MM.1S (cell line): ENCODE measurements at regions not wholly inside any gene's neighbourhood (a gene's known extent, or its start where the extent isn't known, plus 50 kb on each side); places are given as distances from the start of the nearest gene placed in this dataset.

Source experiments
- DNase-seq: peaks from one replicate; pipeline ENCODE4 v3.0.0-alpha.2; 2015
- H2AFZ ChIP-seq: fragments of 300-600 bp; sonication (generic); 2 replicates; pipeline ENCODE4 v1.6.0; 2016; ENCODE audit warnings: antibody characterized with exemption, low read length
- H3F3A ChIP-seq: fragments of 300-600 bp; sonication (generic); 2 replicates; pipeline ENCODE4 v1.6.1; 2016; ENCODE audit warnings: mild to moderate bottlenecking, antibody characterized with exemption, low read length, moderate library complexity, mixed read lengths; ENCODE audit not compliant: insufficient read depth
- H3K27ac ChIP-seq: fragments of 300-600 bp; sonication (generic); 2 replicates; pipeline ENCODE4 v1.5.1; 2016; ENCODE audit warnings: mild to moderate bottlenecking, low read length
- H3K27me3 ChIP-seq: fragments of 300-600 bp; sonication (generic); replicated peaks from 2 replicates; pipeline ENCODE4 v1.6.0; 2016; ENCODE audit warnings: low read length; ENCODE audit not compliant: insufficient read depth
- H3K36me3 ChIP-seq: fragments of 300-600 bp; sonication (generic); replicated peaks from 2 replicates; pipeline ENCODE4 v1.6.1; 2016; ENCODE audit warnings: mild to moderate bottlenecking, low read length, mixed read lengths; ENCODE audit not compliant: insufficient read depth
- H3K4me1 ChIP-seq: fragments of 300-600 bp; sonication (generic); 2 replicates; pipeline ENCODE4 v1.6.1; 2016; ENCODE audit warnings: low read length, mixed read lengths
- H3K4me2 ChIP-seq: fragments of 300-600 bp; sonication (generic); 2 replicates; pipeline ENCODE4 v1.6.0; 2016; ENCODE audit warnings: low read depth, low read length
- H3K4me3 ChIP-seq: fragments of 300-600 bp; sonication (generic); 2 replicates; pipeline ENCODE4 v1.5.1; 2016; ENCODE audit warnings: low read length, mixed read lengths
- H3K79me2 ChIP-seq: fragments of 300-600 bp; sonication (generic); 2 replicates; pipeline ENCODE4 v1.6.1; 2016; ENCODE audit warnings: mixed run types, low read length, mixed read lengths
- H3K9ac ChIP-seq: fragments of 300-600 bp; sonication (generic); 2 replicates; pipeline ENCODE4 v1.6.1; 2016; ENCODE audit warnings: low read length, mixed read lengths
- H3K9me2 ChIP-seq: fragments of 300-600 bp; sonication (generic); replicated peaks from 2 replicates; pipeline ENCODE4 v1.6.1; 2016; ENCODE audit warnings: mild to moderate bottlenecking, low read length, mixed read lengths; ENCODE audit not compliant: insufficient read depth
- H3K9me3 ChIP-seq: fragments of 300-600 bp; sonication (generic); replicated peaks from 2 replicates; pipeline ENCODE4 v1.6.1; 2016; ENCODE audit warnings: mild to moderate bottlenecking, low read length, mixed read lengths; ENCODE audit not compliant: insufficient read depth
- H4K20me1 ChIP-seq: fragments of 300-600 bp; sonication (generic); 2 replicates; pipeline ENCODE4 v1.6.1; 2016; ENCODE audit warnings: mild to moderate bottlenecking, low read length, moderate library complexity, mixed read lengths; ENCODE audit not compliant: insufficient read depth
- CTCF ChIP-seq: fragments of 300-600 bp; sonication (generic); IDR thresholded peaks from 2 replicates; pipeline ENCODE4 v1.5.1; 2016; ENCODE audit warnings: antibody characterized with exemption, low read length, mixed read lengths
- EZH2 ChIP-seq: fragments of 300-600 bp; sonication (generic); optimal IDR thresholded peaks from 2 replicates; pipeline ENCODE3; 2017; ENCODE audit warnings: low read depth, mild to moderate bottlenecking, antibody characterized with exemption, low read length, mixed read lengths
- EZH2phosphoT487 ChIP-seq: fragments of 300-600 bp; sonication (generic); IDR thresholded peaks from 2 replicates; pipeline ENCODE4 v1.6.1; 2018; ENCODE audit warnings: antibody characterized with exemption, low read length

- Histone ChIP-seq H3F3A (no peaks in the 10 kb centered on the region), H3K9me3 (no peaks in the 10 kb centered on the region), H3K27ac (no peak overlapping the region), H3K27me3 (no peaks in the 10 kb centered on the region), H3K4me2 (no peak overlapping the region), H3K9me2 (no peaks in the 10 kb centered on the region), H3K4me3 (no peak overlapping the region), H4K20me1 (no peaks in the 10 kb centered on the region), H3K4me1 (no peaks in the 10 kb centered on the region), H2AFZ (no peak overlapping the region), H3K36me3 (no peaks in the 10 kb centered on the region), H3K79me2 (no peaks in the 10 kb centered on the region), H3K9ac (no peak overlapping the region)
- TF ChIP-seq CTCF (no peak), EZH2 (no peak), EZH2phosphoT487 (no peak)
- DNase-seq: no peak
Measured at GRCh38 chr14:98766818-98767217, 505.2 kb downstream of the BCL11B start.

GRCh38 chr14:98769326-98769725 is 502.7 kb downstream of the BCL11B start:
- H3K9me2 ChIP-seq: no peaks in the 10 kb centered on the region
- no peak overlapping the region for H3K4me3 ChIP-seq
- no peak overlapping the region for H3K27ac ChIP-seq
- H3K79me2 ChIP-seq: no peaks in the 10 kb centered on the region
- H3F3A ChIP-seq: no peaks in the 10 kb centered on the region
- H3K4me1 ChIP-seq: no peaks in the 10 kb centered on the region
- DNase-seq: no peak
- H3K9ac ChIP-seq: no peak overlapping the region
- H3K36me3 ChIP-seq: no peaks in the 10 kb centered on the region
- H4K20me1 ChIP-seq: no peaks in the 10 kb centered on the region
- H3K4me2 ChIP-seq: no peak overlapping the region
- no peaks in the 10 kb centered on the region for H3K9me3 ChIP-seq
- no peak overlapping the region for H2AFZ ChIP-seq
- no peaks in the 10 kb centered on the region for H3K27me3 ChIP-seq
- TF ChIP-seq CTCF: no peak

- no peaks in the 10 kb centered on the region for H3F3A ChIP-seq
Measured at GRCh38 chr14:98770151-98770550, 501.8 kb downstream of the BCL11B start.

More at GRCh38 chr14:98770151-98770550, 501.8 kb downstream of the BCL11B start:
- no peak overlapping the region for H3K4me2 ChIP-seq
- no peaks in the 10 kb centered on the region for H3K9me3 ChIP-seq
- no peaks in the 10 kb centered on the region for H3K4me1 ChIP-seq
- no peaks in the 10 kb centered on the region for H4K20me1 ChIP-seq
- H3K79me2 ChIP-seq: no peaks in the 10 kb centered on the region
- H3K36me3 ChIP-seq: no peaks in the 10 kb centered on the region
- no peak for TF ChIP-seq EZH2
- TF ChIP-seq EZH2phosphoT487: no peak
- no peak for TF ChIP-seq CTCF
- DNase-seq: no peak
- H3K4me3 ChIP-seq: no peak overlapping the region
- H3K27me3 ChIP-seq: no peaks in the 10 kb centered on the region
- no peak overlapping the region for H2AFZ ChIP-seq
- H3K9ac ChIP-seq: no peak overlapping the region
- no peaks in the 10 kb centered on the region for H3K9me2 ChIP-seq
- H3K27ac ChIP-seq: no peak overlapping the region
